ENCODE measurements at regions not wholly inside any gene's neighbourhood (a gene's known extent, or its start where the extent isn't known, plus 50 kb on each side); places are given as distances from the start of the nearest gene placed in this dataset.

DNA sequence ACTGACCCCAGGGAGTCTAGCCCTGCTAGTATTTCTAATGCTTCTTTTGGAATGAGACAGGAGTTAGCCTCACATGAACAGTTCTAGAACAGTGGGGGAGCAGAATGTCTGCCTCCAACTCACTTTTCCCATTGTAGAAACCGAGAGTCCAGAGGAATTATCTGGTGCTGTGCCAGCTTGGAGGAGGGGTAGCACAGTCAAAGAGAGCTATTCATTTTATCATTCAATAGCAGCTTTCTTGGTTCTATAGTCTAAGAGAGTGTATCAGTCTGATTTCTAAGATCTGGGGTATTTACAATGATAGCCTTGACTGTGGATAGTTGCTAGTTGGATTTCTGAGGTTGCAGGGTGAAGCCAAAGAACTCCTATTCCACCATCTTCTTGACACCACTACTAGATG lies 448.2 kb downstream of the RFPL4B start:
- POLR2A ChIA-PET = no interaction called here
- H3K36me3 ChIP-seq (ENCODE audit: control insufficient read depth, insufficient read depth, low read length) = no peaks in the 10 kb centered on the region
- H3K27me3 ChIP-seq (ENCODE audit: control insufficient read depth, insufficient read depth, low read length) = no peaks in the 10 kb centered on the region
- DNase-seq (ENCODE audit: low read depth) = no peak
- TF ChIP-seq, protein P1, sequence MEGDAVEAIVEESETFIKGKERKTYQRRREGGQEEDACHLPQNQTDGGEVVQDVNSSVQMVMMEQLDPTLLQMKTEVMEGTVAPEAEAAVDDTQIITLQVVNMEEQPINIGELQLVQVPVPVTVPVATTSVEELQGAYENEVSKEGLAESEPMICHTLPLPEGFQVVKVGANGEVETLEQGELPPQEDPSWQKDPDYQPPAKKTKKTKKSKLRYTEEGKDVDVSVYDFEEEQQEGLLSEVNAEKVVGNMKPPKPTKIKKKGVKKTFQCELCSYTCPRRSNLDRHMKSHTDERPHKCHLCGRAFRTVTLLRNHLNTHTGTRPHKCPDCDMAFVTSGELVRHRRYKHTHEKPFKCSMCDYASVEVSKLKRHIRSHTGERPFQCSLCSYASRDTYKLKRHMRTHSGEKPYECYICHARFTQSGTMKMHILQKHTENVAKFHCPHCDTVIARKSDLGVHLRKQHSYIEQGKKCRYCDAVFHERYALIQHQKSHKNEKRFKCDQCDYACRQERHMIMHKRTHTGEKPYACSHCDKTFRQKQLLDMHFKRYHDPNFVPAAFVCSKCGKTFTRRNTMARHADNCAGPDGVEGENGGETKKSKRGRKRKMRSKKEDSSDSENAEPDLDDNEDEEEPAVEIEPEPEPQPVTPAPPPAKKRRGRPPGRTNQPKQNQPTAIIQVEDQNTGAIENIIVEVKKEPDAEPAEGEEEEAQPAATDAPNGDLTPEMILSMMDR (IDR thresholded peaks at IDR 0.05; ENCODE audit: insufficient read depth, low read depth, low read length) = no peak
- CTCF ChIA-PET = no interaction called here
- no peak overlapping the region for H3K4me3 ChIP-seq (ENCODE audit: low read depth, low read length)

DNA sequence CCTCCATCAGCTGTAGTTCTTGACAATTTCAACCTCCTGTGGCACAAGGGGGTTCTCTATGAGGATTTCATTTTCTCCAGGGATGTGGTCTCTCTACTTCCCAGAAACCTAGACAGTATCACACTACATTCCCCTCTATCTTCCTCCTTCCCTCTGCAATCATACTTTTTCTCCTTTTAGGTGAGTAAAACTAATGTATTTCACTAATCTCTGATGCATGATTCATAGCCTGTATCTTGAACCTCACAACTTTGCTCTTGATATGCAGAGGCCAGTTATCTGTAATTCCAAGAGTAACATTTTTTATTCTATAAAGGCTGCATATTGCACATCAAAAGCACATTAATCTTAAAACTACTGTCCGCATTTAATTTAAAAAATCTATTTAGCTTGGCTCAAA lies 449.6 kb downstream of the RFPL4B start:
- H3K36me3 ChIP-seq (ENCODE audit: control insufficient read depth, insufficient read depth, low read length) = no peaks in the 10 kb centered on the region
- TF ChIP-seq, protein P1 (IDR thresholded peaks at IDR 0.05; ENCODE audit: insufficient read depth, low read depth, low read length) = no peak
- ChIA-PET POLR2A (no interaction called here), CTCF (no interaction called here)
- DNase-seq (ENCODE audit: low read depth) = no peak
- H3K27me3 ChIP-seq (ENCODE audit: control insufficient read depth, insufficient read depth, low read length) = no peaks in the 10 kb centered on the region
- no peak overlapping the region for H3K4me3 ChIP-seq (ENCODE audit: low read depth, low read length)

DNA sequence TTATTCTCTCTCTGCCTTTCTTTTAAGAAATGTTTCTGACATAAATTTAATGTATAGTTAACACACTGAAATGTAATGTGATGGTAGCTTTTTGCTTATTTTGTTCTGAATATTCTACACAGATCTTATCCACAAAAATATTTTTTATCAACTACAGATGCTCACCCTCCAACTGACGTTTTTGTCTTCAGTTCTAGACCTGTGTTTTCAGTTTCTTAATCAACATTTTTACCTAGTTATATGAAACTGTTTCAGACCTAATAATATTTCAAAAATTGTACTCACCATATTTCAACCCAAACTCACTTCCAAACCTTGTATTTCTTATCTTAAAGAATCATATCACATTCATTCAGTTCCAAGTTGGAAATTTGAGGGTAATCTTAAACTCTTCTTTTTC lies 452.8 kb downstream of the RFPL4B start:
- POLR2A ChIA-PET = no interaction called here
- CTCF ChIA-PET = no interaction called here
- no peak overlapping the region for H3K4me3 ChIP-seq (ENCODE audit: low read depth, low read length)
- H3K27me3 ChIP-seq (ENCODE audit: control insufficient read depth, insufficient read depth, low read length) = no peaks in the 10 kb centered on the region
- TF ChIP-seq, protein P1 (IDR thresholded peaks at IDR 0.05; ENCODE audit: insufficient read depth, low read depth, low read length) = no peak
- DNase-seq (ENCODE audit: low read depth) = no peak
- no peaks in the 10 kb centered on the region for H3K36me3 ChIP-seq (ENCODE audit: control insufficient read depth, insufficient read depth, low read length)

DNA sequence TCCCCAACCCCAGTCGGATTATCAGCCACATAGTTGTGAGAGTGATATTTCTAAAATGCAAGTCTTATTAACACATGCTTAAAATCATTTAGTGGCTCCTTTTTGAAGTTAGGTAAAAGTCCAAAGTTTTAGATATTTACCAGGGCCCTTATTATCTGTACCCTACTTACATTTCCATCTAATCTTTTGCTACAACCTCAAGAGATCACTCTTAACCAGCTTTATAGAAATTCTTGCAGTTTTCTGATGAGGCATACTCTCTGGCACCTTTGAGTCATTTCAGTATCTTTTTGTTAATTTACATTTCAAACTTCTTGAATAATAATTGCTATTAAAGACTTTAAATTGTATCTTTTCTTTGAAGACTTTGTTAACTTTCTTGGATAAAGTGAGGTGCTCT lies 453.3 kb downstream of the RFPL4B start:
- TF ChIP-seq, protein P1 (IDR thresholded peaks at IDR 0.05; ENCODE audit: insufficient read depth, low read depth, low read length) = no peak
- H3K4me3 ChIP-seq (ENCODE audit: low read depth, low read length) = no peak overlapping the region
- POLR2A ChIA-PET = no interaction called here
- DNase-seq (ENCODE audit: low read depth) = no peak
- no peaks in the 10 kb centered on the region for H3K36me3 ChIP-seq (ENCODE audit: control insufficient read depth, insufficient read depth, low read length)
- CTCF ChIA-PET = no interaction called here
- H3K27me3 ChIP-seq (ENCODE audit: control insufficient read depth, insufficient read depth, low read length) = no peaks in the 10 kb centered on the region

DNA sequence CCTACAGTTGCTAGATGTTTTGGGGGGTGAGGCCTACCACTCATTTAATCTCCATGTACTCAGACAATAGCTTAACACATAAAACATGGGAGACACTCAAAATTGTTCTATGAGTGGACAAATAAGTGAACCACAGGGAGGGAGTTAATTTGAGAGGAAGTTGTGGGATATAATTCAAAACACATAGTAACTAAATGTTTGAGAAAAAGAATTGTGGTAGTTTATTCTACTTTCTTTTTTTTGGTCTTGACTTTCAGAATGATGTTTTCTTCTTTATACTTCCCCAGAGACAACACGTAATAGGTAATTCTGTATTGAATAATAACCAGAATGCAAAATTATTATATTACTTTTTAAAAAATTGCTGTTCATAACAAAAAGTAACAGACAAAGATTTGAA lies 453.8 kb downstream of the RFPL4B start:
- DNase-seq (ENCODE audit: low read depth) = no peak
- ChIA-PET CTCF (no interaction called here), POLR2A (no interaction called here)
- H3K36me3 ChIP-seq (ENCODE audit: control insufficient read depth, insufficient read depth, low read length) = no peaks in the 10 kb centered on the region
- no peaks in the 10 kb centered on the region for H3K27me3 ChIP-seq (ENCODE audit: control insufficient read depth, insufficient read depth, low read length)
- H3K4me3 ChIP-seq (ENCODE audit: low read depth, low read length) = no peak overlapping the region
- TF ChIP-seq, protein P1 (IDR thresholded peaks at IDR 0.05; ENCODE audit: insufficient read depth, low read depth, low read length) = no peak

Measured in BJ (cell line).